Lung (tissue), 11 donors: ENCODE measurements at regions not wholly inside any gene's neighbourhood (a gene's known extent, or its start where the extent isn't known, plus 50 kb on each side); places are given as distances from the start of the nearest gene placed in this dataset.

Experiments used
- ATAC-seq: fragments of 200-7000 bp; cut with Tn5 transposase; one replicate; pipeline ENCODE4 v1.9.1; 2020; ENCODE audit warnings: moderate number of reproducible peaks; ENCODE audit not compliant: insufficient read depth, low FRiP score
- DNase-seq, 3 donors: peaks; one replicate each; pipeline ENCODE4 v3.0.0-alpha.2; 2013 to 2017
- H3K27ac ChIP-seq, 2 donors: one replicate each; pipeline ENCODE4 v1.5.1; 2013; ENCODE audit warnings: mild to moderate bottlenecking in 2 of 2, moderate library complexity in 2 of 2, control low read depth in 1 of 2, inconsistent platforms in 1 of 2, low read depth in 1 of 2, low read length in 1 of 2
- H3K27me3 ChIP-seq, 3 donors: one replicate each; pipeline ENCODE4 v1.5.1; 2013; ENCODE audit warnings: low read length in 2 of 3; ENCODE audit not compliant: control insufficient read depth in 3 of 3, insufficient read depth in 3 of 3
- H3K36me3 ChIP-seq, 4 donors: one replicate each; pipeline ENCODE4 v1.5.1; 2013; ENCODE audit warnings: low read length in 4 of 4, mild to moderate bottlenecking in 1 of 4, moderate library complexity in 1 of 4; ENCODE audit not compliant: control insufficient read depth in 4 of 4, insufficient read depth in 4 of 4
- H3K4me1 ChIP-seq, 5 donors: one replicate each; pipeline ENCODE4 v1.5.1; 2013; ENCODE audit warnings: low read length in 5 of 5, mild to moderate bottlenecking in 2 of 5, moderate library complexity in 1 of 5; ENCODE audit not compliant: control insufficient read depth in 5 of 5, insufficient read depth in 5 of 5
- H3K4me3 ChIP-seq: one replicate; pipeline ENCODE4 v1.5.1; 2013; ENCODE audit warnings: mild to moderate bottlenecking, control low read depth, moderate library complexity
- H3K9ac ChIP-seq, 2 donors: one replicate each; pipeline ENCODE4 v1.5.1; 2013; ENCODE audit warnings: low read length in 2 of 2, control low read depth in 1 of 2; ENCODE audit not compliant: insufficient read depth in 1 of 2
- H3K9me3 ChIP-seq, 4 donors: one replicate each; pipeline ENCODE4 v1.5.1; 2013; ENCODE audit warnings: low read length in 3 of 4, mild to moderate bottlenecking in 1 of 4, moderate library complexity in 1 of 4; ENCODE audit not compliant: control insufficient read depth in 4 of 4, insufficient read depth in 3 of 4
- WGBS, 2 donors: extraction: QIAGEN DNeasy Blood & Tissue Kit; methylation state at CpG; one replicate each; pipeline ENCODE4 v1.1.7; 2013; 5-methylcytosine and 5-hydroxymethylcytosine counted together
- TF ChIP-seq, protein P1 (sequence below): IDR thresholded peaks from 2 replicates; pipeline ENCODE4 v1.5.1; 2012; ENCODE audit warnings: mild to moderate bottlenecking; ENCODE audit errors: control extremely low read depth, extremely low read depth
- donor health status: control.
- donor health status: control.
- donor health status: Bipolar disorder and iron deficiency.
- donor health status: healthy.
- donor health status: DM: yes; HTN: yes; CAD: no.

- Histone ChIP-seq H3K9me3 (no peaks in the 10 kb centered on the region), H3K27me3 (no peaks in the 10 kb centered on the region), H3K36me3 (no peaks in the 10 kb centered on the region), H3K4me3 (no peak overlapping the region), H3K27ac (no peak overlapping the region), H3K9ac (no peak overlapping the region), H3K4me1 (no peaks in the 10 kb centered on the region)
- ATAC-seq (no peak), DNase-seq (no peak)
- 88 to 93% methylated on average over 7 of the region's 7 CpGs for WGBS, 2 donors
- TF ChIP-seq, protein P1, sequence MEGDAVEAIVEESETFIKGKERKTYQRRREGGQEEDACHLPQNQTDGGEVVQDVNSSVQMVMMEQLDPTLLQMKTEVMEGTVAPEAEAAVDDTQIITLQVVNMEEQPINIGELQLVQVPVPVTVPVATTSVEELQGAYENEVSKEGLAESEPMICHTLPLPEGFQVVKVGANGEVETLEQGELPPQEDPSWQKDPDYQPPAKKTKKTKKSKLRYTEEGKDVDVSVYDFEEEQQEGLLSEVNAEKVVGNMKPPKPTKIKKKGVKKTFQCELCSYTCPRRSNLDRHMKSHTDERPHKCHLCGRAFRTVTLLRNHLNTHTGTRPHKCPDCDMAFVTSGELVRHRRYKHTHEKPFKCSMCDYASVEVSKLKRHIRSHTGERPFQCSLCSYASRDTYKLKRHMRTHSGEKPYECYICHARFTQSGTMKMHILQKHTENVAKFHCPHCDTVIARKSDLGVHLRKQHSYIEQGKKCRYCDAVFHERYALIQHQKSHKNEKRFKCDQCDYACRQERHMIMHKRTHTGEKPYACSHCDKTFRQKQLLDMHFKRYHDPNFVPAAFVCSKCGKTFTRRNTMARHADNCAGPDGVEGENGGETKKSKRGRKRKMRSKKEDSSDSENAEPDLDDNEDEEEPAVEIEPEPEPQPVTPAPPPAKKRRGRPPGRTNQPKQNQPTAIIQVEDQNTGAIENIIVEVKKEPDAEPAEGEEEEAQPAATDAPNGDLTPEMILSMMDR, result no peak
These were observed 221.2 kb upstream of the ANKH start for GRCh38 chr5:15092801-15093200.

DNA sequence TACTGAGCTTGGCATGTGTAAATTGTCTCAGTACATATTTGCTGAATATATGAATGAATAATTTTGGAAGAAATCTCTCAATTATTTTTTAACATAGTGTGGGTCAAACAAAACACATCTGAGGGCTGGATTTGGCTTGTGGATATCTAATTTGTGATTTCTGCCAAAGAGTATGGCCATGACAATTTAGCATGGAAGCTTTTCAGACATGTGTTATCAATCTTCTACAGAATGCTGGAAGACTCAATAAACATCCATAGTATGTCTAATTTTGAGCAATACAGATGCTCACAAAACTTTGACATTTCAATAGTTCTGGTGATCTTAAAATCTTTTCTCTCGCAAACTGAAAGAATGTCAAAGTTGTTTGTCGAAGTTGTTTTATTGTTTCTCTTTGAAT is 214.1 kb upstream of the ANKH start:
- TF ChIP-seq, protein P1, result no peak
- 90 to 93% methylated on average over 2 of the region's 2 CpGs for WGBS, 2 donors
- H3K27me3 ChIP-seq, result no peaks in the 10 kb centered on the region
- H3K9ac ChIP-seq, result no peak overlapping the region
- H3K4me1 ChIP-seq, result peaks cover 0 to 12% (median 0%) of the 10 kb centered on the region in 5 donors
- no peak overlapping the region for H3K27ac ChIP-seq
- ATAC-seq (no peak), DNase-seq (peak in 2 of 3 donors; percentile 29 to 31)
- H3K4me3 ChIP-seq, result no peak overlapping the region
- H3K36me3 ChIP-seq, result no peaks in the 10 kb centered on the region
- H3K9me3 ChIP-seq, result peaks cover 0 to 4% (median 4%) of the 10 kb centered on the region in 4 donors

- TF ChIP-seq, protein P1, result no peak
These were observed 210.5 kb upstream of the ANKH start for GRCh38 chr5:15082096-15082495.

GRCh38 chr5:15080219-15080618 is 208.6 kb upstream of the ANKH start:
- ATAC-seq (no peak), DNase-seq (no peak)
- Histone ChIP-seq H3K4me3 (no peak overlapping the region), H3K9me3 (peaks cover 0 to 7% (median 4%) of the 10 kb centered on the region in 4 donors), H3K9ac (no peak overlapping the region), H3K27me3 (no peaks in the 10 kb centered on the region), H3K36me3 (no peaks in the 10 kb centered on the region), H3K4me1 (peaks cover 0 to 2% (median 0%) of the 10 kb centered on the region in 5 donors), H3K27ac (no peak overlapping the region)
- WGBS, 2 donors, result 72 to 86% methylated on average over 1 of the region's 1 CpG
- TF ChIP-seq, protein P1, result no peak

More at GRCh38 chr5:15082096-15082495, 210.5 kb upstream of the ANKH start:
- Histone ChIP-seq H3K4me1 (peaks cover 0 to 11% (median 0%) of the 10 kb centered on the region in 5 donors), H3K9ac (no peak overlapping the region), H3K27ac (no peak overlapping the region), H3K36me3 (no peaks in the 10 kb centered on the region), H3K27me3 (no peaks in the 10 kb centered on the region), H3K9me3 (peaks cover 0 to 7% (median 4%) of the 10 kb centered on the region in 4 donors), H3K4me3 (no peak overlapping the region)
- WGBS, 2 donors, result 78 to 82% methylated on average over 4 of the region's 4 CpGs
- ATAC-seq, result no peak
- no peak for DNase-seq
